Panc1 (cell line): ENCODE measurements at regions not wholly inside any gene's neighbourhood (a gene's known extent, or its start where the extent isn't known, plus 50 kb on each side); places are given as distances from the start of the nearest gene placed in this dataset.

Source experiments
- POLR2AphosphoS5 ChIP-seq: IDR thresholded peaks from 2 replicates; pipeline ENCODE4 v1.6.1; 2012; ENCODE audit warnings: mild to moderate bottlenecking, low read depth, low read length, moderate library complexity
- SIN3A ChIP-seq: IDR thresholded peaks from 2 replicates; pipeline ENCODE4 v1.6.1; 2012; ENCODE audit warnings: low read depth, mild to moderate bottlenecking, low read length, moderate library complexity, borderline replicate concordance; ENCODE audit not compliant: insufficient read depth
- TCF7L2 ChIP-seq: IDR thresholded peaks from 2 replicates; pipeline ENCODE4 v1.6.1; 2011; ENCODE audit warnings: mild to moderate bottlenecking, low read depth, low read length, inconsistent platforms
- TF ChIP-seq, protein P1 (sequence below): fragments of 450-650 bp; IDR thresholded peaks from 2 replicates; pipeline ENCODE4 v1.5.1; 2017; ENCODE audit warnings: mild to moderate bottlenecking
- TF ChIP-seq, protein P2 (sequence below), 2 experiments: IDR thresholded peaks; 2 replicates each; pipeline ENCODE4 v1.6.1; 2011 to 2012; ENCODE audit warnings: low read depth in 2 of 2, control low read depth in 1 of 2, low read length in 1 of 2, mild to moderate bottlenecking in 1 of 2, moderate library complexity in 1 of 2; ENCODE audit not compliant: insufficient read depth in 1 of 2

DNA sequence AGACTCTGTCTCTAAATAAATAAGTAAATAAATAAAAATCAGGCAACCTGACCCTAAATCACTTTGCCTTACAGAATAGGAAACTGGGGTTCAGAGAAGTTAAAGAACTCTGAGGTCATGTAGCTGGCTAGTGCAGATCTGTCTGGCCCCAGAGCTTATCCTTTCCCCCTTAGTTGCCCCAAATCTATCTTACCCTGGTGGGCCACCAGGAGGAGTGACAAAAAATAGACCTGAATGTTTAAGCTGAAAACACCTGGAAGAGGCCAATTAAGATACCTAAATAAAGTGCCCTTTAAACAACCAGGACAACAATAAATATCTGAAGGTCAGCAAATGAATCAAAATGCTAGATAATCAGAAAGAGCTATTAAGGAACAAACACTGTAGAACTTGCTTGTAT, 59.7 kb downstream of the TEX35 start:
- TF ChIP-seq, protein P1, sequence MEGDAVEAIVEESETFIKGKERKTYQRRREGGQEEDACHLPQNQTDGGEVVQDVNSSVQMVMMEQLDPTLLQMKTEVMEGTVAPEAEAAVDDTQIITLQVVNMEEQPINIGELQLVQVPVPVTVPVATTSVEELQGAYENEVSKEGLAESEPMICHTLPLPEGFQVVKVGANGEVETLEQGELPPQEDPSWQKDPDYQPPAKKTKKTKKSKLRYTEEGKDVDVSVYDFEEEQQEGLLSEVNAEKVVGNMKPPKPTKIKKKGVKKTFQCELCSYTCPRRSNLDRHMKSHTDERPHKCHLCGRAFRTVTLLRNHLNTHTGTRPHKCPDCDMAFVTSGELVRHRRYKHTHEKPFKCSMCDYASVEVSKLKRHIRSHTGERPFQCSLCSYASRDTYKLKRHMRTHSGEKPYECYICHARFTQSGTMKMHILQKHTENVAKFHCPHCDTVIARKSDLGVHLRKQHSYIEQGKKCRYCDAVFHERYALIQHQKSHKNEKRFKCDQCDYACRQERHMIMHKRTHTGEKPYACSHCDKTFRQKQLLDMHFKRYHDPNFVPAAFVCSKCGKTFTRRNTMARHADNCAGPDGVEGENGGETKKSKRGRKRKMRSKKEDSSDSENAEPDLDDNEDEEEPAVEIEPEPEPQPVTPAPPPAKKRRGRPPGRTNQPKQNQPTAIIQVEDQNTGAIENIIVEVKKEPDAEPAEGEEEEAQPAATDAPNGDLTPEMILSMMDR, result no peak
- no peak for TF ChIP-seq SIN3A
- TF ChIP-seq POLR2AphosphoS5, result no peak
- TF ChIP-seq, protein P2, sequence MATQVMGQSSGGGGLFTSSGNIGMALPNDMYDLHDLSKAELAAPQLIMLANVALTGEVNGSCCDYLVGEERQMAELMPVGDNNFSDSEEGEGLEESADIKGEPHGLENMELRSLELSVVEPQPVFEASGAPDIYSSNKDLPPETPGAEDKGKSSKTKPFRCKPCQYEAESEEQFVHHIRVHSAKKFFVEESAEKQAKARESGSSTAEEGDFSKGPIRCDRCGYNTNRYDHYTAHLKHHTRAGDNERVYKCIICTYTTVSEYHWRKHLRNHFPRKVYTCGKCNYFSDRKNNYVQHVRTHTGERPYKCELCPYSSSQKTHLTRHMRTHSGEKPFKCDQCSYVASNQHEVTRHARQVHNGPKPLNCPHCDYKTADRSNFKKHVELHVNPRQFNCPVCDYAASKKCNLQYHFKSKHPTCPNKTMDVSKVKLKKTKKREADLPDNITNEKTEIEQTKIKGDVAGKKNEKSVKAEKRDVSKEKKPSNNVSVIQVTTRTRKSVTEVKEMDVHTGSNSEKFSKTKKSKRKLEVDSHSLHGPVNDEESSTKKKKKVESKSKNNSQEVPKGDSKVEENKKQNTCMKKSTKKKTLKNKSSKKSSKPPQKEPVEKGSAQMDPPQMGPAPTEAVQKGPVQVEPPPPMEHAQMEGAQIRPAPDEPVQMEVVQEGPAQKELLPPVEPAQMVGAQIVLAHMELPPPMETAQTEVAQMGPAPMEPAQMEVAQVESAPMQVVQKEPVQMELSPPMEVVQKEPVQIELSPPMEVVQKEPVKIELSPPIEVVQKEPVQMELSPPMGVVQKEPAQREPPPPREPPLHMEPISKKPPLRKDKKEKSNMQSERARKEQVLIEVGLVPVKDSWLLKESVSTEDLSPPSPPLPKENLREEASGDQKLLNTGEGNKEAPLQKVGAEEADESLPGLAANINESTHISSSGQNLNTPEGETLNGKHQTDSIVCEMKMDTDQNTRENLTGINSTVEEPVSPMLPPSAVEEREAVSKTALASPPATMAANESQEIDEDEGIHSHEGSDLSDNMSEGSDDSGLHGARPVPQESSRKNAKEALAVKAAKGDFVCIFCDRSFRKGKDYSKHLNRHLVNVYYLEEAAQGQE (IDR thresholded peaks at IDR 0.05; ENCODE audit: insufficient read depth in 1 of 2, low read depth in 2 of 2, low read length in 1 of 2), result no peak
- TF ChIP-seq TCF7L2, result no peak
